Neuronal stem cell (in vitro differentiated cells): ENCODE measurements at regions not wholly inside any gene's neighbourhood (a gene's known extent, or its start where the extent isn't known, plus 50 kb on each side); places are given as distances from the start of the nearest gene placed in this dataset.

Experiments used
- DNase-seq: peaks from one replicate; pipeline ENCODE4 v3.0.0-alpha.2; 2013; ENCODE audit warnings: low spot score
- H2AFZ ChIP-seq: one replicate; pipeline ENCODE4 v1.6.1; 2013; ENCODE audit warnings: mild to moderate bottlenecking, low read length, inconsistent platforms
- H2AK5ac ChIP-seq: 2 replicates; pipeline ENCODE4 v1.6.1; 2013; ENCODE audit warnings: low read depth, mild to moderate bottlenecking, inconsistent platforms, low read length, moderate library complexity, mixed read lengths
- H2BK120ac ChIP-seq: 2 replicates; pipeline ENCODE4 v1.6.1; 2013; ENCODE audit warnings: low read depth, mild to moderate bottlenecking, inconsistent platforms, low read length, moderate library complexity, mixed read lengths
- H2BK12ac ChIP-seq: one replicate; pipeline ENCODE4 v1.6.1; 2013; ENCODE audit warnings: low read length, inconsistent platforms
- H2BK15ac ChIP-seq: 2 replicates; pipeline ENCODE4 v1.6.1; 2013; ENCODE audit warnings: mild to moderate bottlenecking, low read length, inconsistent platforms, mixed read lengths
- H2BK5ac ChIP-seq: one replicate; pipeline ENCODE4 v1.6.1; 2013; ENCODE audit warnings: inconsistent platforms, mild to moderate bottlenecking, low read length, moderate library complexity
- H3K14ac ChIP-seq: one replicate; pipeline ENCODE4 v1.6.1; 2013; ENCODE audit warnings: low read length, inconsistent platforms
- H3K18ac ChIP-seq: 2 replicates; pipeline ENCODE4 v1.6.1; 2013; ENCODE audit warnings: low read length, inconsistent platforms
- H3K23ac ChIP-seq: 2 replicates; pipeline ENCODE4 v1.6.1; 2013; ENCODE audit warnings: low read depth, mild to moderate bottlenecking, mixed read lengths, low read length, inconsistent platforms; ENCODE audit not compliant: poor library complexity
- H3K27ac ChIP-seq: replicated peaks from 3 replicates; pipeline ENCODE4 v1.5.1; 2013; ENCODE audit warnings: low read length, inconsistent platforms
- H3K27me3 ChIP-seq, 3 experiments: 2 replicates each; pipeline ENCODE4 v1.6.1; 2013; ENCODE audit warnings: low read length in 3 of 3, mild to moderate bottlenecking in 2 of 3, inconsistent platforms in 1 of 3, low read depth in 1 of 3, mixed read lengths in 1 of 3, moderate library complexity in 1 of 3; ENCODE audit not compliant: control insufficient read depth in 3 of 3, insufficient read depth in 3 of 3
- H3K36me3 ChIP-seq, 2 donors: replicated peaks in 1 of 2; 2 replicates each; pipeline ENCODE4 v1.6.1; 2013; ENCODE audit warnings: low read length in 2 of 2; ENCODE audit not compliant: control insufficient read depth in 2 of 2, insufficient read depth in 2 of 2
- H3K4ac ChIP-seq: 2 replicates; pipeline ENCODE4 v1.6.1; 2013; ENCODE audit warnings: inconsistent platforms, mild to moderate bottlenecking, low read length, moderate library complexity
- H3K4me1 ChIP-seq, 2 donors: 1 replicate in 1 of 2; 2 replicates in 1 of 2; pipeline ENCODE4 v1.6.1; 2013; ENCODE audit warnings: low read length in 2 of 2, low read depth in 1 of 2; ENCODE audit not compliant: control insufficient read depth in 2 of 2, insufficient read depth in 1 of 2
- H3K4me2 ChIP-seq: one replicate; pipeline ENCODE4 v1.6.1; 2013; ENCODE audit warnings: mild to moderate bottlenecking, low read length, inconsistent platforms; ENCODE audit not compliant: insufficient read depth, poor library complexity, severe bottlenecking
- H3K4me3 ChIP-seq, 2 donors: 2 replicates each; pipeline ENCODE4 v1.5.1; 2013; ENCODE audit warnings: low read length in 2 of 2, mild to moderate bottlenecking in 2 of 2, inconsistent platforms in 1 of 2, moderate library complexity in 1 of 2
- H3K79me1 ChIP-seq: one replicate; pipeline ENCODE4 v1.6.1; 2013; ENCODE audit warnings: low read depth, mild to moderate bottlenecking, inconsistent platforms, low read length, moderate library complexity
- H3K9ac ChIP-seq: one replicate; pipeline ENCODE4 v1.6.1; 2013; ENCODE audit warnings: mild to moderate bottlenecking, low read depth, low read length, inconsistent platforms; ENCODE audit not compliant: poor library complexity
- H3K9me3 ChIP-seq, 2 donors: replicated peaks in 1 of 2; 2 replicates each; pipeline versions ENCODE3 to v1.6.1; 2013; ENCODE audit warnings: low read length in 2 of 2, mild to moderate bottlenecking in 2 of 2, inconsistent platforms in 1 of 2, low read depth in 1 of 2, mixed read lengths in 1 of 2, moderate library complexity in 1 of 2; ENCODE audit not compliant: control insufficient read depth in 2 of 2, insufficient read depth in 1 of 2
- H4K8ac ChIP-seq: one replicate; pipeline ENCODE4 v1.6.1; 2013; ENCODE audit warnings: low read depth, mild to moderate bottlenecking, inconsistent platforms, low read length, moderate library complexity
- H4K91ac ChIP-seq: one replicate; pipeline ENCODE4 v1.6.1; 2013; ENCODE audit warnings: low read length, low read depth, mild to moderate bottlenecking, inconsistent platforms; ENCODE audit not compliant: poor library complexity
- WGBS, 2 donors: extraction: QIAGEN DNeasy Blood & Tissue Kit; methylation state at CpG; one replicate each; pipeline ENCODE4 v1.1.7; 2013; ENCODE audit warnings: missing lambda C conversion rate in 2 of 2, mixed read lengths in 1 of 2; ENCODE audit not compliant: insufficient read length in 2 of 2, insufficient replicate concordance in 1 of 2; ENCODE audit errors: extremely low coverage in 2 of 2; 5-methylcytosine and 5-hydroxymethylcytosine counted together

- Histone ChIP-seq H3K4me1 (no peaks in the 10 kb centered on the region), H4K8ac (no peak overlapping the region), H3K4me3 (no peak overlapping the region)
Measured at GRCh38 chr3:168625477-168625876, 529.8 kb upstream of the GOLIM4 start.

GRCh38 chr3:168624892-168625448 lies 529.2 kb upstream of the GOLIM4 start:
- H4K91ac ChIP-seq = no peak overlapping the region
- H2BK5ac ChIP-seq = no peak overlapping the region
- H2AK5ac ChIP-seq = no peak overlapping the region
- no peaks in the 10 kb centered on the region for H3K9me3 ChIP-seq
- H3K18ac ChIP-seq = no peak overlapping the region
- no peak overlapping the region for H2AFZ ChIP-seq
- H3K36me3 ChIP-seq = no peaks in the 10 kb centered on the region
- H3K27ac ChIP-seq = no peak overlapping the region
- H3K27me3 ChIP-seq = no peaks in the 10 kb centered on the region
- H2BK15ac ChIP-seq = no peak overlapping the region
- no peak overlapping the region for H3K4me2 ChIP-seq
- no peak overlapping the region for H3K14ac ChIP-seq
- no peaks in the 10 kb centered on the region for H3K4me1 ChIP-seq
- no peak overlapping the region for H4K8ac ChIP-seq
- no peak for DNase-seq
- no peak overlapping the region for H3K23ac ChIP-seq
- no peak overlapping the region for H2BK12ac ChIP-seq
- H3K4ac ChIP-seq = no peak overlapping the region
- H3K4me3 ChIP-seq = no peak overlapping the region
- H3K79me1 ChIP-seq = no peaks in the 10 kb centered on the region
- H3K9ac ChIP-seq = no peak overlapping the region
- no peak overlapping the region for H2BK120ac ChIP-seq
- WGBS, 2 donors = no CpG with 5 or more reads among the region's 1 CpG

More at GRCh38 chr3:168625477-168625876, 529.8 kb upstream of the GOLIM4 start:
- H3K27me3 ChIP-seq = no peaks in the 10 kb centered on the region
- DNase-seq = no peak
- no peak overlapping the region for H2BK12ac ChIP-seq
- no peak overlapping the region for H3K4ac ChIP-seq
- no peak overlapping the region for H3K4me2 ChIP-seq
- H2BK120ac ChIP-seq = no peak overlapping the region
- H3K9me3 ChIP-seq = no peaks in the 10 kb centered on the region
- H4K91ac ChIP-seq = no peak overlapping the region
- no peaks in the 10 kb centered on the region for H3K79me1 ChIP-seq
- no peak overlapping the region for H2BK15ac ChIP-seq
- H2AFZ ChIP-seq = no peak overlapping the region
- H3K14ac ChIP-seq = no peak overlapping the region
- no peaks in the 10 kb centered on the region for H3K36me3 ChIP-seq
- no peak overlapping the region for H2AK5ac ChIP-seq
- H3K27ac ChIP-seq = no peak overlapping the region
- H2BK5ac ChIP-seq = no peak overlapping the region
- no peak overlapping the region for H3K9ac ChIP-seq
- no peak overlapping the region for H3K18ac ChIP-seq
- no peak overlapping the region for H3K23ac ChIP-seq

GRCh38 chr3:168624195-168624594 lies 528.5 kb upstream of the GOLIM4 start:
- Histone ChIP-seq H3K4me2 (no peak overlapping the region), H3K79me1 (no peaks in the 10 kb centered on the region), H2AFZ (no peak overlapping the region), H3K18ac (no peak overlapping the region), H2BK5ac (no peak overlapping the region), H4K91ac (no peak overlapping the region), H3K4me3 (no peak overlapping the region), H2AK5ac (no peak overlapping the region), H4K8ac (no peak overlapping the region), H3K27me3 (no peaks in the 10 kb centered on the region), H2BK12ac (no peak overlapping the region), H2BK15ac (no peak overlapping the region), H3K14ac (no peak overlapping the region), H2BK120ac (no peak overlapping the region), H3K36me3 (no peaks in the 10 kb centered on the region), H3K9ac (no peak overlapping the region), H3K9me3 (no peaks in the 10 kb centered on the region), H3K4me1 (no peaks in the 10 kb centered on the region), H3K23ac (no peak overlapping the region), H3K4ac (no peak overlapping the region), H3K27ac (no peak overlapping the region)
- no peak for DNase-seq

- Histone ChIP-seq H3K27ac (no peak overlapping the region), H3K18ac (no peak overlapping the region), H3K14ac (no peak overlapping the region), H4K8ac (no peak overlapping the region), H2BK12ac (no peak overlapping the region), H3K4me2 (no peak overlapping the region), H3K4ac (no peak overlapping the region), H3K9me3 (no peaks in the 10 kb centered on the region), H3K9ac (no peak overlapping the region), H2BK5ac (no peak overlapping the region), H3K79me1 (no peaks in the 10 kb centered on the region), H2BK120ac (no peak overlapping the region), H3K27me3 (no peaks in the 10 kb centered on the region), H2BK15ac (no peak overlapping the region), H3K23ac (no peak overlapping the region), H3K36me3 (no peaks in the 10 kb centered on the region), H2AK5ac (no peak overlapping the region), H4K91ac (no peak overlapping the region), H3K4me3 (no peak overlapping the region), H2AFZ (no peak overlapping the region), H3K4me1 (peaks cover 0 to 1% of the 10 kb centered on the region in 2 donors)
- no peak for DNase-seq
- WGBS, 2 donors = no CpG with 5 or more reads among the region's 3 CpGs
Measured at GRCh38 chr3:168622795-168623194, 527.1 kb upstream of the GOLIM4 start.
